SK-N-SH (cell line): ENCODE measurements at regions not wholly inside any gene's neighbourhood (a gene's known extent, or its start where the extent isn't known, plus 50 kb on each side); places are given as distances from the start of the nearest gene placed in this dataset.

Experiments used
- CTCF ChIA-PET: fragments of 300-600, 350-600 bp; formaldehyde crosslinking; extraction: SDS; loops from one replicate; lab custom pipeline; 2021; lab: Yijun Ruan, JAX
- POLR2A ChIA-PET: fragments of 350-600 bp; sonication (Branson Sonifier 250); formaldehyde crosslinking; extraction: SDS; loops from one replicate; lab custom pipeline; 2020; ENCODE audit warnings: antibody characterized with exemption, inconsistent platforms; lab: Yijun Ruan, JAX
- DNase-seq: peaks from one replicate; pipeline ENCODE4 v3.0.0; 2012
- H2AFZ ChIP-seq: fragments of 200-600 bp; sonication (generic); 2 replicates; pipeline ENCODE4 v1.8.1; 2016; ENCODE audit warnings: antibody characterized with exemption, mild to moderate bottlenecking, low read depth
- H3F3A ChIP-seq: fragments of 200-600 bp; sonication (generic); replicated peaks from 2 replicates; pipeline ENCODE3; 2016; ENCODE audit warnings: antibody characterized with exemption, mild to moderate bottlenecking; ENCODE audit not compliant: insufficient read depth
- H3K27ac ChIP-seq, 2 experiments: fragments of 200-500 bp in 1 of 2; fragments of 200-600 bp in 1 of 2; sonication (Bioruptor generic) in 1 of 2; sonication (generic), shearing (Covaris generic) in 1 of 2; 2 replicates each; pipeline versions ENCODE4 v1.5.1 to v1.6.1; 2014 to 2016; ENCODE audit warnings: low read depth in 2 of 2, inconsistent platforms in 1 of 2, low read length in 1 of 2, mild to moderate bottlenecking in 1 of 2, mixed read lengths in 1 of 2
- H3K27me3 ChIP-seq: fragments of 200-600 bp; sonication (generic), shearing (Covaris generic); 2 replicates; pipeline ENCODE4 v1.6.1; 2016; ENCODE audit warnings: mixed run types; ENCODE audit not compliant: insufficient read depth
- H3K36me3 ChIP-seq, 2 experiments: fragments of 200-500 bp in 1 of 2; fragments of 200-600 bp in 1 of 2; sonication (Bioruptor generic) in 1 of 2; sonication (generic) in 1 of 2; replicated peaks in 1 of 2; 2 replicates each; pipeline versions ENCODE3 to v1.5.1; 2014 to 2016; ENCODE audit warnings: low read length in 1 of 2, mild to moderate bottlenecking in 1 of 2; ENCODE audit not compliant: insufficient read depth in 2 of 2, control insufficient read depth in 1 of 2
- H3K4me1 ChIP-seq, 2 experiments: fragments of 200-500 bp in 1 of 2; fragments of 200-600 bp in 1 of 2; sonication (Bioruptor generic) in 1 of 2; sonication (generic), shearing (Covaris generic) in 1 of 2; 2 replicates each; pipeline versions ENCODE4 v1.5.1 to v1.6.1; 2014 to 2016; ENCODE audit warnings: low read depth in 1 of 2, low read length in 1 of 2, mixed run types in 1 of 2; ENCODE audit not compliant: insufficient read depth in 2 of 2, control insufficient read depth in 1 of 2
- H3K4me2 ChIP-seq: fragments of 200-600 bp; sonication (generic), shearing (Covaris generic); 2 replicates; pipeline ENCODE4 v1.6.1; 2017; ENCODE audit warnings: mixed run types
- H3K4me3 ChIP-seq, 2 experiments: fragments of 200-500 bp in 1 of 2; fragments of 200-600 bp in 1 of 2; sonication (Bioruptor generic) in 1 of 2; sonication (generic), shearing (Covaris generic) in 1 of 2; 2 replicates each; pipeline versions ENCODE4 v1.5.1 to v1.8.1; 2014 to 2016; ENCODE audit warnings: low read depth in 2 of 2, inconsistent platforms in 1 of 2, low read length in 1 of 2, mild to moderate bottlenecking in 1 of 2, mixed read lengths in 1 of 2, moderate library complexity in 1 of 2
- H3K79me2 ChIP-seq: fragments of 200-600 bp; sonication (generic); 2 replicates; pipeline ENCODE4 v1.8.1; 2017; ENCODE audit warnings: mild to moderate bottlenecking; ENCODE audit not compliant: insufficient read depth
- H3K9ac ChIP-seq: fragments of 200-600 bp; sonication (generic); 2 replicates; pipeline ENCODE4 v1.6.1; 2017; ENCODE audit warnings: mixed run types
- H3K9me2 ChIP-seq: fragments of 200-600 bp; sonication (generic); 2 replicates; pipeline ENCODE4 v1.6.1; 2017; ENCODE audit warnings: mixed run types
- H3K9me3 ChIP-seq: fragments of 200-600 bp; sonication (generic); 2 replicates; pipeline ENCODE4 v1.6.1; 2017; ENCODE audit warnings: mixed run types, mild to moderate bottlenecking, moderate library complexity
- H4K20me1 ChIP-seq: fragments of 200-600 bp; sonication (generic); 2 replicates; pipeline ENCODE4 v1.6.1; 2017; ENCODE audit warnings: mild to moderate bottlenecking, mixed run types; ENCODE audit not compliant: insufficient read depth
- CHD2 ChIP-seq: fragments of 150-350 bp; IDR thresholded peaks from 2 replicates; pipeline ENCODE4 v1.6.1; 2018; ENCODE audit warnings: low read length; ENCODE audit not compliant: partially characterized antibody
- FOSL2 ChIP-seq: IDR thresholded peaks from 2 replicates; pipeline ENCODE4 v1.4.0; 2012; ENCODE audit warnings: low read depth, mild to moderate bottlenecking, moderate library complexity, borderline replicate concordance
- FOXJ3 ChIP-seq: sonication (generic); formaldehyde crosslinking; IDR thresholded peaks from 2 replicates; pipeline ENCODE4 v1.5.1; 2020; ENCODE audit warnings: mild to moderate bottlenecking, missing genetic modification reagents
- FOXM1 ChIP-seq: IDR thresholded peaks from 2 replicates; pipeline ENCODE4 v1.4.0; 2012; ENCODE audit warnings: low read depth, mild to moderate bottlenecking
- GABPA ChIP-seq: IDR thresholded peaks from 2 replicates; pipeline ENCODE4 v1.4.0; 2012; ENCODE audit warnings: low read depth, mild to moderate bottlenecking
- GATA2 ChIP-seq: sonication (generic); formaldehyde crosslinking; IDR thresholded peaks from 2 replicates; pipeline ENCODE4 v1.5.0; 2020; ENCODE audit warnings: mild to moderate bottlenecking, missing genetic modification reagents
- JUND ChIP-seq: IDR thresholded peaks from 2 replicates; pipeline ENCODE4 v1.4.0; 2012
- MEF2A ChIP-seq: IDR thresholded peaks from 2 replicates; pipeline ENCODE4 v1.4.0; 2012; ENCODE audit warnings: low read depth, borderline replicate concordance
- NFIC ChIP-seq: IDR thresholded peaks from 2 replicates; pipeline ENCODE4 v1.4.0; 2012; ENCODE audit warnings: borderline replicate concordance
- NRF1 ChIP-seq: IDR thresholded peaks from 2 replicates; pipeline ENCODE4 v1.6.1; 2012; ENCODE audit warnings: low read depth, mild to moderate bottlenecking, low read length
- PBX3 ChIP-seq: IDR thresholded peaks from 2 replicates; pipeline ENCODE4; 2012
- POLR2AphosphoS5 ChIP-seq: IDR thresholded peaks from 2 replicates; pipeline ENCODE4 v1.6.1; 2012; ENCODE audit warnings: low read depth, low read length
- RCOR1 ChIP-seq: fragments of 150-350 bp; IDR thresholded peaks from 2 replicates; pipeline ENCODE4 v1.6.1; 2017; ENCODE audit warnings: antibody characterized with exemption, low read length
- RFX5 ChIP-seq: IDR thresholded peaks from 2 replicates; pipeline ENCODE4 v1.6.1; 2012; ENCODE audit warnings: mild to moderate bottlenecking, improper control_type of control experiment, low read length
- RXRA ChIP-seq: IDR thresholded peaks from 2 replicates; pipeline ENCODE4 v1.4.0; 2012; ENCODE audit warnings: low read depth, mild to moderate bottlenecking, borderline replicate concordance
- SIN3A ChIP-seq: IDR thresholded peaks from 2 replicates; pipeline ENCODE4 v1.6.1; 2012; ENCODE audit warnings: low read depth, mild to moderate bottlenecking, low read length, moderate library complexity, borderline replicate concordance
- SMC3 ChIP-seq: IDR thresholded peaks from 2 replicates; pipeline ENCODE4 v1.6.1; 2012; ENCODE audit warnings: low read depth, low read length, improper control_type of control experiment
- TAF1 ChIP-seq: IDR thresholded peaks from 2 replicates; pipeline ENCODE4 v1.6.1; 2012; ENCODE audit warnings: low read depth, mild to moderate bottlenecking, low read length, moderate library complexity, borderline replicate concordance
- TEAD4 ChIP-seq: IDR thresholded peaks from 2 replicates; pipeline ENCODE4 v1.4.0; 2012; ENCODE audit warnings: mild to moderate bottlenecking, borderline replicate concordance; ENCODE audit not compliant: insufficient read depth
- YY1 ChIP-seq: IDR thresholded peaks from 2 replicates; pipeline ENCODE4 v1.4.0; 2012; ENCODE audit warnings: low read depth, mild to moderate bottlenecking
- WGBS: methylation state at CpG from one replicate; pipeline ENCODE4 v1.1.6; 2017; ENCODE audit warnings: low lambda C conversion rate; 5-methylcytosine and 5-hydroxymethylcytosine counted together
- TF ChIP-seq, protein P1 (sequence below): fragments of 150-350 bp; IDR thresholded peaks from 2 replicates; pipeline ENCODE4 v1.6.1; 2017; ENCODE audit warnings: antibody characterized with exemption, low read length, low read depth, borderline replicate concordance
- TF ChIP-seq, protein P2 (sequence below): fragments of 150-350 bp; IDR thresholded peaks from 2 replicates; pipeline ENCODE4 v1.6.1; 2016; ENCODE audit warnings: mild to moderate bottlenecking, low read depth, low read length
- TF ChIP-seq, protein P3 (sequence below): IDR thresholded peaks from 2 replicates; pipeline ENCODE4 v1.4.0; 2012; ENCODE audit warnings: low read depth

GRCh38 chr2:226445216-226445861, 354.3 kb downstream of the IRS1 start (continued):
- no peak for TF ChIP-seq SIN3A
- TF ChIP-seq JUND, result no peak
- no peak for TF ChIP-seq NRF1
- TF ChIP-seq FOSL2, result no peak
- TF ChIP-seq TEAD4, result no peak
- TF ChIP-seq TAF1, result no peak

GRCh38 chr2:226443112-226443511, 356.5 kb downstream of the IRS1 start:
- POLR2A ChIA-PET, result no interaction called here
- Histone ChIP-seq H3K9me2 (no peaks in the 10 kb centered on the region), H4K20me1 (no peaks in the 10 kb centered on the region), H3K4me2 (no peak overlapping the region), H3K9ac (no peak overlapping the region), H3K36me3 (no peaks in the 10 kb centered on the region), H2AFZ (no peak overlapping the region), H3K4me3 (no peak overlapping the region), H3K4me1 (peaks cover 0 to 24% of the 10 kb centered on the region in 2 experiments; a peak in 1 of 4 replicates), H3K9me3 (no peaks in the 10 kb centered on the region), H3K27me3 (no peaks in the 10 kb centered on the region), H3F3A (peaks cover 27% of the 10 kb centered on the region), H3K79me2 (no peaks in the 10 kb centered on the region), H3K27ac (no peak overlapping the region)
- no peak for DNase-seq
- CTCF ChIA-PET, result interaction anchor here (0.6 kb wide), 1 partner anchor 8 kb away, joined by 3 read pairs; no protein-coding TSS in a partner anchor
- 43% methylated on average over 5 of the region's 5 CpGs for WGBS
- TF ChIP-seq SMC3 (no peak), FOXJ3 (CRISPR knock-in tag) (no peak), JUND (no peak), RFX5 (no peak), RXRA (no peak), CHD2 (no peak)

DNA sequence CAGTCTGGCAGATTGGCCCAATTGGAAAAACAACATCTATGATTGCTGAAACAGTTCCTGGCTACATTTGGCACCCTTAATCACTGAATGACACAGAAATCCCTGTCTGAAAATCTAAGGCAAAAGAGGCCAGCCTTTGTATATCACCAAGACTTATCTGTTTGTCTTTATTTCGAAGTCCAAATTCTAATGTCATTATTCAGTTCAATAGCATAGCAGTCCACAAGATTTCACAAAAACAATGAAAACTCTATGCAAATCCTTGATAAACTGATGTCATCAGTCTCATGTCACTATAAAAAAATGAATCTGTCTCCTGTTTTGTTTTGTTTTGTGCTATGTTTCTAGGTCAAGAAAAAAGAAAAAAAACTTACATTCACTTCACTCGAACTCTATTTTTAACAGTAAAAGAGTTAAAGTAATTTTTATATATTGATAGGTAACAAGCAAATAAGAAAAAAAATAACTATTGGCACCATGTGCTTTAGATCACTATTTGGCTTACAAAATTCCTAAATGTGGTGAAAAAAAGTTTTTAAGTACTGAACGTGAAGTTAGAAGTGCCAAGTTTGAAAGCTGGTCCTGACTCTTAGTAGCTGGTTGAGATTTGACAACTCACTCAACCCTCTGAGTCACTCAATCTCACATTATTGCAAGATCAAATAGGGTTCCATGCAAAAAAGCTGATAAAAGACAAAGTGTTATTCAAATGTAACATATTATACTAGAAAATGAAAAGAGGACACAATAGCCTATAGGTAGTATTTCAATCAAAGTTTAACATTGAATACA, 359.3 kb downstream of the IRS1 start:
- Histone ChIP-seq H3K4me2 (no peak overlapping the region), H3F3A (peaks cover 7% of the 10 kb centered on the region), H3K9me3 (no peaks in the 10 kb centered on the region), H2AFZ (no peak overlapping the region), H4K20me1 (no peaks in the 10 kb centered on the region), H3K36me3 (no peaks in the 10 kb centered on the region), H3K4me3 (no peak overlapping the region), H3K79me2 (no peaks in the 10 kb centered on the region), H3K27me3 (no peaks in the 10 kb centered on the region), H3K9me2 (no peaks in the 10 kb centered on the region), H3K9ac (no peak overlapping the region), H3K27ac (peak overlapping the region in 1 of 2 experiments; percentile 53; a peak in 2 of 4 replicates), H3K4me1 (no peaks in the 10 kb centered on the region)
- TF ChIP-seq GABPA, result no peak
- TF ChIP-seq YY1, result no peak
- no peak for TF ChIP-seq POLR2AphosphoS5
- no peak for TF ChIP-seq FOXM1
- TF ChIP-seq, protein P1, sequence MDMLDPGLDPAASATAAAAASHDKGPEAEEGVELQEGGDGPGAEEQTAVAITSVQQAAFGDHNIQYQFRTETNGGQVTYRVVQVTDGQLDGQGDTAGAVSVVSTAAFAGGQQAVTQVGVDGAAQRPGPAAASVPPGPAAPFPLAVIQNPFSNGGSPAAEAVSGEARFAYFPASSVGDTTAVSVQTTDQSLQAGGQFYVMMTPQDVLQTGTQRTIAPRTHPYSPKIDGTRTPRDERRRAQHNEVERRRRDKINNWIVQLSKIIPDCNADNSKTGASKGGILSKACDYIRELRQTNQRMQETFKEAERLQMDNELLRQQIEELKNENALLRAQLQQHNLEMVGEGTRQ, result no peak
- TF ChIP-seq FOXJ3 (CRISPR knock-in tag), result no peak
- TF ChIP-seq GATA2 (CRISPR knock-in tag), result no peak
- TF ChIP-seq MEF2A, result no peak
- no peak for TF ChIP-seq RCOR1
- no peak for TF ChIP-seq SMC3
- TF ChIP-seq PBX3, result no peak
- TF ChIP-seq NFIC, result no peak
- TF ChIP-seq SIN3A, result no peak
- TF ChIP-seq, protein P2, sequence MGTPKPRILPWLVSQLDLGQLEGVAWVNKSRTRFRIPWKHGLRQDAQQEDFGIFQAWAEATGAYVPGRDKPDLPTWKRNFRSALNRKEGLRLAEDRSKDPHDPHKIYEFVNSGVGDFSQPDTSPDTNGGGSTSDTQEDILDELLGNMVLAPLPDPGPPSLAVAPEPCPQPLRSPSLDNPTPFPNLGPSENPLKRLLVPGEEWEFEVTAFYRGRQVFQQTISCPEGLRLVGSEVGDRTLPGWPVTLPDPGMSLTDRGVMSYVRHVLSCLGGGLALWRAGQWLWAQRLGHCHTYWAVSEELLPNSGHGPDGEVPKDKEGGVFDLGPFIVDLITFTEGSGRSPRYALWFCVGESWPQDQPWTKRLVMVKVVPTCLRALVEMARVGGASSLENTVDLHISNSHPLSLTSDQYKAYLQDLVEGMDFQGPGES, result no peak
- TF ChIP-seq, protein P3, sequence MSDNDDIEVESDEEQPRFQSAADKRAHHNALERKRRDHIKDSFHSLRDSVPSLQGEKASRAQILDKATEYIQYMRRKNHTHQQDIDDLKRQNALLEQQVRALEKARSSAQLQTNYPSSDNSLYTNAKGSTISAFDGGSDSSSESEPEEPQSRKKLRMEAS, result no peak
- POLR2A ChIA-PET, result interaction anchor here (0.6 kb wide), 1 partner anchor 183 kb away, joined by 3 read pairs; no protein-coding TSS in a partner anchor
- CTCF ChIA-PET, result no interaction called here
- WGBS, result 32% methylated on average over 3 of the region's 3 CpGs
- DNase-seq, result no peak
